ENCODE measurements at regions not wholly inside any gene's neighbourhood (a gene's known extent, or its start where the extent isn't known, plus 50 kb on each side); places are given as distances from the start of the nearest gene placed in this dataset.

GRCh38 chr11:106479646-106480045, 402.2 kb downstream of the AASDHPPT start:
- TF ChIP-seq, protein P1, sequence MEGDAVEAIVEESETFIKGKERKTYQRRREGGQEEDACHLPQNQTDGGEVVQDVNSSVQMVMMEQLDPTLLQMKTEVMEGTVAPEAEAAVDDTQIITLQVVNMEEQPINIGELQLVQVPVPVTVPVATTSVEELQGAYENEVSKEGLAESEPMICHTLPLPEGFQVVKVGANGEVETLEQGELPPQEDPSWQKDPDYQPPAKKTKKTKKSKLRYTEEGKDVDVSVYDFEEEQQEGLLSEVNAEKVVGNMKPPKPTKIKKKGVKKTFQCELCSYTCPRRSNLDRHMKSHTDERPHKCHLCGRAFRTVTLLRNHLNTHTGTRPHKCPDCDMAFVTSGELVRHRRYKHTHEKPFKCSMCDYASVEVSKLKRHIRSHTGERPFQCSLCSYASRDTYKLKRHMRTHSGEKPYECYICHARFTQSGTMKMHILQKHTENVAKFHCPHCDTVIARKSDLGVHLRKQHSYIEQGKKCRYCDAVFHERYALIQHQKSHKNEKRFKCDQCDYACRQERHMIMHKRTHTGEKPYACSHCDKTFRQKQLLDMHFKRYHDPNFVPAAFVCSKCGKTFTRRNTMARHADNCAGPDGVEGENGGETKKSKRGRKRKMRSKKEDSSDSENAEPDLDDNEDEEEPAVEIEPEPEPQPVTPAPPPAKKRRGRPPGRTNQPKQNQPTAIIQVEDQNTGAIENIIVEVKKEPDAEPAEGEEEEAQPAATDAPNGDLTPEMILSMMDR (IDR thresholded peaks at IDR 0.05): no peak
- TF ChIP-seq POLR2AphosphoS5 (IDR thresholded peaks at IDR 0.05): no peak

Measured in breast epithelium (tissue), 3 donors.